Suprapubic skin (tissue), 4 donors: ENCODE measurements at regions not wholly inside any gene's neighbourhood (a gene's known extent, or its start where the extent isn't known, plus 50 kb on each side); places are given as distances from the start of the nearest gene placed in this dataset.

Experiments used
- DNase-seq, 2 donors: peaks; one replicate each; pipeline ENCODE4 v3.0.0-alpha.2; 2019; ENCODE audit warnings: low spot score in 2 of 2
- H3K27ac ChIP-seq: fragments of 200-600 bp; sonication (generic); one replicate; pipeline ENCODE4 v1.5.1; 2019
- H3K27me3 ChIP-seq: fragments of 200-600 bp; sonication (generic); one replicate; pipeline ENCODE4 v1.5.1; 2019
- H3K36me3 ChIP-seq: fragments of 200-600 bp; sonication (generic); one replicate; pipeline ENCODE4 v1.5.1; 2019
- H3K4me1 ChIP-seq: fragments of 200-600 bp; sonication (generic); one replicate; pipeline ENCODE4 v1.5.1; 2019
- H3K4me3 ChIP-seq: fragments of 200-600 bp; sonication (generic); one replicate; pipeline ENCODE4 v1.5.1; 2019; ENCODE audit warnings: mild to moderate bottlenecking
- H3K9me3 ChIP-seq: fragments of 200-600 bp; sonication (generic); one replicate; pipeline ENCODE4 v1.5.1; 2019
- EP300 ChIP-seq: sonication (generic); formaldehyde crosslinking; IDR thresholded peaks from one replicate; pipeline ENCODE4 v1.6.1; 2017; ENCODE audit warnings: antibody characterized with exemption
- POLR2A ChIP-seq, 2 donors: fragments of 450-650 bp; IDR thresholded peaks; one replicate each; pipeline ENCODE4 v1.6.1; 2017; ENCODE audit warnings: antibody characterized with exemption in 2 of 2, mild to moderate bottlenecking in 2 of 2, moderate library complexity in 2 of 2
- POLR2AphosphoS5 ChIP-seq, 3 donors: sonication (generic); formaldehyde crosslinking; IDR thresholded peaks; one replicate each; pipeline ENCODE4 v1.6.1; 2017; ENCODE audit warnings: antibody characterized with exemption in 3 of 3
- WGBS: methylation state at CpG from one replicate; pipeline ENCODE4 v1.1.5; 2018; 5-methylcytosine and 5-hydroxymethylcytosine counted together

DNA sequence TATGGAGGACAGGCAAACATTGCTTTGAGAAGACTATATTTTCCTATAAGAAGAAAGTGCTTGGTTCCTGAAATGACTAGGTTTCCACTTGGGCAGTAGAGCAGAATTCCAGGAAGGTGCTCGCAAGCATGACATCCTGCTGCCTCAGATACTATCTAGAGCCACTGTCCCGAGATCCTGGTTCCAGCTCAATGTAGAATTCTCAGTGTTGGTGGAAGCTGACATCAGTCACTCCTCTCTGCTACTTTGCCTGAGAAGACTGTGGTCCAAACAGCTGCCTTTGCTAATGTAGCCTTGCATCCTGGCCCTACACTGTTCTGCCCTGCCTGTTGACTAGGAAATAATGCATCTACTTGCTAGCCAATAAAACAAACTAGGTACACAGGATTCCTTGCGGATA, 50.0 kb upstream of the ITGA6 start:
- TF ChIP-seq POLR2AphosphoS5 (IDR thresholded peaks at IDR 0.05): no peak
- TF ChIP-seq POLR2A (IDR thresholded peaks at IDR 0.05): no peak
- TF ChIP-seq EP300: no peak
- no peak overlapping the region for H3K27ac ChIP-seq
- no peaks in the 10 kb centered on the region for H3K9me3 ChIP-seq
- H3K4me3 ChIP-seq: no peak overlapping the region
- H3K36me3 ChIP-seq: no peaks in the 10 kb centered on the region
- peaks cover 5% of the 10 kb centered on the region for H3K4me1 ChIP-seq
- 98% methylated on average over 3 of the region's 3 CpGs for WGBS
- no peak for DNase-seq
- H3K27me3 ChIP-seq: no peaks in the 10 kb centered on the region
